ENCODE measurements at regions not wholly inside any gene's neighbourhood (a gene's known extent, or its start where the extent isn't known, plus 50 kb on each side); places are given as distances from the start of the nearest gene placed in this dataset.

- no peak for TF ChIP-seq CTCF (conservative IDR thresholded peaks at IDR 0.05; ENCODE audit: low read depth, low read length)
- no peak for TF ChIP-seq EZH2 (IDR thresholded peaks at IDR 0.05; ENCODE audit: borderline replicate concordance, low read depth, low read length, poor library complexity, severe bottlenecking)
These were observed 903.6 kb downstream of the STPG2 start for GRCh38 chr4:97239667-97239997.

All from A673 (cell line).